ENCODE measurements at regions not wholly inside any gene's neighbourhood (a gene's known extent, or its start where the extent isn't known, plus 50 kb on each side); places are given as distances from the start of the nearest gene placed in this dataset.

- BruUV-seq (replicated peaks): no TSS peak
- POLR2A ChIA-PET (ENCODE audit: unreplicated experiment): no interaction called here
- TF ChIP-seq EZH2 (IDR thresholded peaks at IDR 0.05; ENCODE audit: low read depth) (no peak), CTCF (conservative IDR thresholded peaks at IDR 0.05) (no peak)
Observed at GRCh38 chr20:48017509-48017908, 232.2 kb upstream of the SULF2 start.

GRCh38 chr20:48015943-48016723 is 230.9 kb upstream of the SULF2 start:
- Histone ChIP-seq H3K4me3 (no peak overlapping the region), H3K27me3 (ENCODE audit: insufficient read depth, low read depth) (no peaks in the 10 kb centered on the region), H4K20me1 (ENCODE audit: insufficient read depth) (no peaks in the 10 kb centered on the region), H3K36me3 (ENCODE audit: low read depth) (peaks cover 5% of the 10 kb centered on the region; the same call in 1 of the 2 replicates), H3K79me2 (ENCODE audit: low read depth) (no peaks in the 10 kb centered on the region), H3K9me3 (ENCODE audit: insufficient read depth, low read depth) (peaks cover 11% of the 10 kb centered on the region), H3F3A (ENCODE audit: insufficient read depth, low read depth) (peaks cover 20% of the 10 kb centered on the region), H3K4me2 (no peak overlapping the region), H3K9me2 (ENCODE audit: insufficient read depth) (no peaks in the 10 kb centered on the region), H2AFZ (no peak overlapping the region), H3K4me1 (replicated peaks; ENCODE audit: insufficient read depth) (peaks cover 28% of the 10 kb centered on the region), H3K27ac (no peak overlapping the region)
- DNase-seq: no peak
- ChIA-PET POLR2A (ENCODE audit: unreplicated experiment) (no interaction called here), CTCF (no interaction called here)
- TF ChIP-seq CTCF (conservative IDR thresholded peaks at IDR 0.05): no peak
- BruUV-seq (replicated peaks): no TSS peak
- intact Hi-C loops (cut with micrococcal nuclease; ENCODE audit: unreplicated experiment): no loop called here

More at GRCh38 chr20:48017509-48017908, 232.2 kb upstream of the SULF2 start:
- Histone ChIP-seq H4K20me1 (ENCODE audit: insufficient read depth) (no peaks in the 10 kb centered on the region), H3F3A (ENCODE audit: insufficient read depth, low read depth) (peaks cover 9% of the 10 kb centered on the region), H3K4me3 (no peak overlapping the region), H3K79me2 (ENCODE audit: low read depth) (no peaks in the 10 kb centered on the region), H3K36me3 (ENCODE audit: low read depth) (0 out of 2 replicates have a peak, but pooled peaks cover 1% of the 10 kb centered on the region), H3K4me1 (replicated peaks; ENCODE audit: insufficient read depth) (peaks cover 28% of the 10 kb centered on the region), H2AFZ (no peak overlapping the region), H3K9me3 (ENCODE audit: insufficient read depth, low read depth) (no peaks in the 10 kb centered on the region), H3K9me2 (ENCODE audit: insufficient read depth) (no peaks in the 10 kb centered on the region), H3K27ac (no peak overlapping the region), H3K27me3 (ENCODE audit: insufficient read depth, low read depth) (no peaks in the 10 kb centered on the region), H3K4me2 (no peak overlapping the region)
- intact Hi-C loops (cut with micrococcal nuclease; ENCODE audit: unreplicated experiment): no loop called here
- CTCF ChIA-PET: no interaction called here
- DNase-seq: no peak

GRCh38 chr20:48015141-48015910 is 230.0 kb upstream of the SULF2 start:
- Histone ChIP-seq H3K36me3 (ENCODE audit: low read depth) (peaks cover 6% of the 10 kb centered on the region; the same call in 1 of the 2 replicates), H3K4me2 (no peak overlapping the region), H3K9me2 (ENCODE audit: insufficient read depth) (no peaks in the 10 kb centered on the region), H3K27ac (no peak overlapping the region), H3F3A (ENCODE audit: insufficient read depth, low read depth) (peaks cover 20% of the 10 kb centered on the region), H2AFZ (no peak overlapping the region), H3K9me3 (ENCODE audit: insufficient read depth, low read depth) (peaks cover 17% of the 10 kb centered on the region), H4K20me1 (ENCODE audit: insufficient read depth) (no peaks in the 10 kb centered on the region), H3K27me3 (ENCODE audit: insufficient read depth, low read depth) (no peaks in the 10 kb centered on the region), H3K79me2 (ENCODE audit: low read depth) (no peaks in the 10 kb centered on the region), H3K4me3 (no peak overlapping the region), H3K4me1 (replicated peaks; ENCODE audit: insufficient read depth) (peaks cover 28% of the 10 kb centered on the region)
- no TSS peak for BruUV-seq (replicated peaks)
- CTCF ChIA-PET: no interaction called here
- TF ChIP-seq CTCF (conservative IDR thresholded peaks at IDR 0.05) (no peak), EZH2 (IDR thresholded peaks at IDR 0.05; ENCODE audit: low read depth) (no peak)
- DNase-seq: no peak
- intact Hi-C loops (cut with micrococcal nuclease; ENCODE audit: unreplicated experiment): no loop called here
- POLR2A ChIA-PET (ENCODE audit: unreplicated experiment): no interaction called here
